Sigmoid colon (tissue), 6 donors: ENCODE measurements at regions not wholly inside any gene's neighbourhood (a gene's known extent, or its start where the extent isn't known, plus 50 kb on each side); places are given as distances from the start of the nearest gene placed in this dataset.

Experiments used
- DNase-seq: peaks from one replicate; pipeline ENCODE4 v3.0.0-alpha.2; 2019
- H3K27ac ChIP-seq, 4 donors: fragments of 200-600 bp; sonication (generic); one replicate each; pipeline ENCODE4 v1.5.1; 2016 to 2019; ENCODE audit warnings: mild to moderate bottlenecking in 1 of 4
- H3K27me3 ChIP-seq, 3 donors: fragments of 200-600 bp; sonication (generic); one replicate each; pipeline ENCODE4 v1.5.1; 2019; ENCODE audit warnings: mild to moderate bottlenecking in 1 of 3
- H3K36me3 ChIP-seq, 4 donors: fragments of 200-600 bp; sonication (generic); one replicate each; pipeline ENCODE4 v1.5.1; 2016 to 2019
- H3K4me1 ChIP-seq, 4 donors: fragments of 200-600 bp; sonication (generic); one replicate each; pipeline ENCODE4 v1.5.1; 2017 to 2019
- H3K4me3 ChIP-seq, 4 donors: fragments of 200-600 bp; sonication (generic); one replicate each; pipeline ENCODE4 v1.5.1; 2017 to 2019; ENCODE audit warnings: mild to moderate bottlenecking in 2 of 4, moderate library complexity in 1 of 4
- H3K9me3 ChIP-seq, 4 donors: fragments of 200-600 bp in 3 of 4; sonication (generic) in 3 of 4; one replicate each; pipeline versions ENCODE4 v1.5.1 to v1.6.1; 2013 to 2019
- EP300 ChIP-seq, 4 donors: sonication (generic); formaldehyde crosslinking; IDR thresholded peaks; one replicate each; pipeline ENCODE4 v1.6.1; 2017; ENCODE audit warnings: antibody characterized with exemption in 4 of 4
- POLR2A ChIP-seq, 2 donors: fragments of 450-650 bp; IDR thresholded peaks; one replicate each; pipeline ENCODE4 v1.6.1; 2016; ENCODE audit warnings: antibody characterized with exemption in 2 of 2, mild to moderate bottlenecking in 2 of 2, moderate library complexity in 2 of 2
- POLR2AphosphoS5 ChIP-seq, 4 donors: sonication (generic); formaldehyde crosslinking; IDR thresholded peaks; one replicate each; pipeline ENCODE4 v1.6.1; 2017; ENCODE audit warnings: antibody characterized with exemption in 4 of 4
- WGBS, 2 donors: extraction: QIAGEN DNeasy Blood & Tissue Kit; methylation state at CpG; one replicate each; pipeline ENCODE4 v1.1.7; 2013; 5-methylcytosine and 5-hydroxymethylcytosine counted together
- intact Hi-C: fragments of 100-400 bp; cut with DNase I; formaldehyde crosslinking; loops from one replicate; pipeline ENCODE4 v1.15.1; 2023
- TF ChIP-seq, protein P1 (sequence below), 4 experiments: fragments of 450-650 bp in 3 of 4; fragments of 200-600 bp in 1 of 4; IDR thresholded peaks; one replicate each; pipeline ENCODE4 v1.5.1; 2016 to 2019; ENCODE audit warnings: antibody characterized with exemption in 4 of 4, mild to moderate bottlenecking in 3 of 4, moderate library complexity in 2 of 4
- donor health status: healthy with polysubstance abuse.
- donor health status: healthy.

- no peak for DNase-seq
- Histone ChIP-seq H3K27ac (no peak overlapping the region), H3K9me3 (no peaks in the 10 kb centered on the region), H3K36me3 (no peaks in the 10 kb centered on the region), H3K4me1 (no peaks in the 10 kb centered on the region), H3K4me3 (no peak overlapping the region), H3K27me3 (no peaks in the 10 kb centered on the region)
- TF ChIP-seq, protein P1, sequence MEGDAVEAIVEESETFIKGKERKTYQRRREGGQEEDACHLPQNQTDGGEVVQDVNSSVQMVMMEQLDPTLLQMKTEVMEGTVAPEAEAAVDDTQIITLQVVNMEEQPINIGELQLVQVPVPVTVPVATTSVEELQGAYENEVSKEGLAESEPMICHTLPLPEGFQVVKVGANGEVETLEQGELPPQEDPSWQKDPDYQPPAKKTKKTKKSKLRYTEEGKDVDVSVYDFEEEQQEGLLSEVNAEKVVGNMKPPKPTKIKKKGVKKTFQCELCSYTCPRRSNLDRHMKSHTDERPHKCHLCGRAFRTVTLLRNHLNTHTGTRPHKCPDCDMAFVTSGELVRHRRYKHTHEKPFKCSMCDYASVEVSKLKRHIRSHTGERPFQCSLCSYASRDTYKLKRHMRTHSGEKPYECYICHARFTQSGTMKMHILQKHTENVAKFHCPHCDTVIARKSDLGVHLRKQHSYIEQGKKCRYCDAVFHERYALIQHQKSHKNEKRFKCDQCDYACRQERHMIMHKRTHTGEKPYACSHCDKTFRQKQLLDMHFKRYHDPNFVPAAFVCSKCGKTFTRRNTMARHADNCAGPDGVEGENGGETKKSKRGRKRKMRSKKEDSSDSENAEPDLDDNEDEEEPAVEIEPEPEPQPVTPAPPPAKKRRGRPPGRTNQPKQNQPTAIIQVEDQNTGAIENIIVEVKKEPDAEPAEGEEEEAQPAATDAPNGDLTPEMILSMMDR (IDR thresholded peaks at IDR 0.05), result no peak
- TF ChIP-seq POLR2A (IDR thresholded peaks at IDR 0.05), result no peak
- no peak for TF ChIP-seq EP300 (IDR thresholded peaks at IDR 0.05)
- TF ChIP-seq POLR2AphosphoS5 (IDR thresholded peaks at IDR 0.05), result no peak
- intact Hi-C loops, result no loop called here
- WGBS, 2 donors, result 48 to 60% methylated on average over 5 of the region's 5 CpGs
Measured at GRCh38 chr13:78907006-78907405, 248.1 kb upstream of the OBI1 start.

- intact Hi-C loops, result no loop called here
- no peak overlapping the region for H3K27ac ChIP-seq
- H3K4me1 ChIP-seq, result no peaks in the 10 kb centered on the region
- H3K36me3 ChIP-seq, result no peaks in the 10 kb centered on the region
- no peak for DNase-seq
- WGBS, 2 donors, result 40 to 47% methylated on average over 2 of the region's 2 CpGs
- H3K27me3 ChIP-seq, result no peaks in the 10 kb centered on the region
- H3K4me3 ChIP-seq, result no peak overlapping the region
- H3K9me3 ChIP-seq, result no peaks in the 10 kb centered on the region
- TF ChIP-seq POLR2AphosphoS5 (IDR thresholded peaks at IDR 0.05) (no peak), POLR2A (IDR thresholded peaks at IDR 0.05) (no peak), EP300 (IDR thresholded peaks at IDR 0.05) (no peak)
- TF ChIP-seq, protein P1 (IDR thresholded peaks at IDR 0.05), result no peak
Measured at GRCh38 chr13:78897200-78897599, 238.2 kb upstream of the OBI1 start.

- DNase-seq, result no peak
- H3K27me3 ChIP-seq, result no peaks in the 10 kb centered on the region
- no peaks in the 10 kb centered on the region for H3K4me1 ChIP-seq
- no peak overlapping the region for H3K4me3 ChIP-seq
- no peak overlapping the region for H3K27ac ChIP-seq
- no peaks in the 10 kb centered on the region for H3K36me3 ChIP-seq
- no peak for TF ChIP-seq POLR2A (IDR thresholded peaks at IDR 0.05)
- no peak for TF ChIP-seq POLR2AphosphoS5 (IDR thresholded peaks at IDR 0.05)
- TF ChIP-seq EP300 (IDR thresholded peaks at IDR 0.05), result no peak
- TF ChIP-seq, protein P1 (IDR thresholded peaks at IDR 0.05), result no peak
- H3K9me3 ChIP-seq, result no peaks in the 10 kb centered on the region
- intact Hi-C loops, result no loop called here
Measured at GRCh38 chr13:78884571-78884970, 225.6 kb upstream of the OBI1 start.

GRCh38 chr13:78881751-78882150 lies 222.8 kb upstream of the OBI1 start:
- Histone ChIP-seq H3K9me3 (no peaks in the 10 kb centered on the region), H3K4me3 (no peak overlapping the region), H3K36me3 (no peaks in the 10 kb centered on the region), H3K4me1 (no peaks in the 10 kb centered on the region), H3K27ac (no peak overlapping the region), H3K27me3 (no peaks in the 10 kb centered on the region)
- no peak for DNase-seq
- intact Hi-C loops, result no loop called here
- TF ChIP-seq, protein P1 (IDR thresholded peaks at IDR 0.05), result no peak
- TF ChIP-seq POLR2AphosphoS5 (IDR thresholded peaks at IDR 0.05), result no peak

GRCh38 chr13:78881054-78881453 lies 222.1 kb upstream of the OBI1 start:
- no peaks in the 10 kb centered on the region for H3K9me3 ChIP-seq
- TF ChIP-seq POLR2AphosphoS5 (IDR thresholded peaks at IDR 0.05), result no peak
- no peak for TF ChIP-seq EP300 (IDR thresholded peaks at IDR 0.05)
- no peak for TF ChIP-seq POLR2A (IDR thresholded peaks at IDR 0.05)
- TF ChIP-seq, protein P1 (IDR thresholded peaks at IDR 0.05), result no peak
- no peak for DNase-seq
- no peaks in the 10 kb centered on the region for H3K27me3 ChIP-seq
- no peak overlapping the region for H3K4me3 ChIP-seq
- intact Hi-C loops, result no loop called here
- no peak overlapping the region for H3K27ac ChIP-seq
- H3K36me3 ChIP-seq, result no peaks in the 10 kb centered on the region
- H3K4me1 ChIP-seq, result no peaks in the 10 kb centered on the region
- 75 to 76% methylated on average over 3 of the region's 3 CpGs for WGBS, 2 donors
